ENCODE measurements at regions not wholly inside any gene's neighbourhood (a gene's known extent, or its start where the extent isn't known, plus 50 kb on each side); places are given as distances from the start of the nearest gene placed in this dataset.

- TF ChIP-seq CTCF (IDR thresholded peaks at IDR 0.05) (no peak), POLR2A (IDR thresholded peaks at IDR 0.05) (no peak)
Observed at GRCh38 chr5:56712895-56713591, 102.3 kb upstream of the MAP3K1 start.

Measured in right lobe of liver (tissue), 4 donors.